22Rv1 (cell line): ENCODE measurements at regions not wholly inside any gene's neighbourhood (a gene's known extent, or its start where the extent isn't known, plus 50 kb on each side); places are given as distances from the start of the nearest gene placed in this dataset.

Experiments
- CTCF ChIP-seq: fragments of 450-650 bp; IDR thresholded peaks from 2 replicates; pipeline ENCODE4 v1.5.1; 2017; ENCODE audit warnings: mild to moderate bottlenecking
- ZFX ChIP-seq: fragments of 450-650 bp; IDR thresholded peaks from 2 replicates; pipeline ENCODE4 v1.6.1; 2017; ENCODE audit warnings: antibody characterized with exemption, borderline replicate concordance

GRCh38 chr1:2911421-2912178, 109.7 kb upstream of the ACTRT2 start:
- TF ChIP-seq CTCF (no peak), ZFX (no peak)
